ENCODE measurements at regions not wholly inside any gene's neighbourhood (a gene's known extent, or its start where the extent isn't known, plus 50 kb on each side); places are given as distances from the start of the nearest gene placed in this dataset.

DNA sequence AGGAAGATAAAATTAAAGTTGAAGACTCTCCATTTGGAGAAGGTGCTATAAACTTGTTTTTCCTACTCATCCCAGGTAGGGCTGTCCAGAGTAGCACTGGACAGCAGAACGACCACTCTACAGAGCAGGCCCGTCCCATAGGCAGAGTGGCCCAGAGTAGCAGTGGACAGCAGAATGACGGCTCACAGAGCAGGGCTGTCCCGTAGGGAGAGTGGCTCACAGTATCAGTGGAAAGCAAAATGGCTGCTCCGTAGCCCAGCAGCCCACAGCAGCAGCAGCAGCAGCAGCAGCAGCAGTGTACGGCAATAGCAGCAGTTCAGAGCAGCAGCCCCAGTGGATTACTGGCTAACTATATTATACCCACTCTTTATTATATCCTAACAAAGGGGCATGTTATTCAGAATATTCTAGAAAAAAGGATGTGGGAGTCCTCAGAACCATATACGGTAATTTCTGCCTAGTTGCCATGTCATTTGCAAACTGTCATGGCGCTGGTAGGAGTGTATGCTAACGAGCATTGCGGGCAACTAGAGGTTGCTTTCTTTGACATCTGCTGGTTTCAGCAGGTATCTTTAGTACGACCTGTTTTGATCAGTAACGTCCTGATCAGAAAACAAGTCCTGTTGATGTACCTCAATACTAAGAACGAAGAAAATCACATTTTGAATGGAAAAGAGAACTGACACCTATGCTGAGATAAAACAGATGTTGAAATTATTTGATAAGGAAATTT, 567.3 kb downstream of the SLC16A7 start:
- TF ChIP-seq GABPA (tag; conservative IDR thresholded peaks at IDR 0.05; ENCODE audit: low read depth): no peak
- no peak for TF ChIP-seq NEUROD1 (IDR thresholded peaks at IDR 0.05; ENCODE audit: borderline replicate concordance, low read depth, low read length, partially characterized antibody)
- TF ChIP-seq BRD4 (IDR thresholded peaks at IDR 0.05): no peak
- TF ChIP-seq LARP7 (IDR thresholded peaks at IDR 0.05): no peak

Data from K562 (cell line).